Smooth muscle cell (in vitro differentiated cells): ENCODE measurements at regions not wholly inside any gene's neighbourhood (a gene's known extent, or its start where the extent isn't known, plus 50 kb on each side); places are given as distances from the start of the nearest gene placed in this dataset.

Experiments used
- DNase-seq: peaks from one replicate; lab custom pipeline; 2025; ENCODE audit not compliant: unreplicated experiment; lab: John Stamatoyannopoulos, UW
- H2AFZ ChIP-seq: fragments of 200-600 bp; sonication (generic); 2 replicates; pipeline ENCODE4 v1.6.0; 2016; ENCODE audit warnings: antibody characterized with exemption, low read depth, mild to moderate bottlenecking
- H3F3A ChIP-seq: fragments of 200-600 bp; sonication (generic); 2 replicates; pipeline ENCODE4 v1.6.0; 2017; ENCODE audit warnings: antibody characterized with exemption, low read depth
- H3K27ac ChIP-seq: fragments of 200-600 bp; sonication (generic); 2 replicates; pipeline ENCODE4 v1.5.1; 2016; ENCODE audit warnings: low read depth, mild to moderate bottlenecking
- H3K27me3 ChIP-seq: fragments of 200-600 bp; sonication (generic); 2 replicates; pipeline ENCODE4 v1.6.1; 2016; ENCODE audit warnings: low read depth, mild to moderate bottlenecking
- H3K36me3 ChIP-seq: fragments of 200-600 bp; sonication (generic); 2 replicates; pipeline ENCODE4 v1.5.1; 2016; ENCODE audit warnings: low read depth
- H3K4me1 ChIP-seq: fragments of 200-600 bp; sonication (generic); 2 replicates; pipeline ENCODE4 v1.5.1; 2016; ENCODE audit warnings: low read depth
- H3K4me2 ChIP-seq: fragments of 200-600 bp; sonication (generic); 2 replicates; pipeline ENCODE4 v1.6.0; 2016; ENCODE audit warnings: mild to moderate bottlenecking
- H3K4me3 ChIP-seq: fragments of 200-600 bp; sonication (generic); 2 replicates; pipeline ENCODE4 v1.5.1; 2016; ENCODE audit warnings: mild to moderate bottlenecking
- H3K79me2 ChIP-seq: fragments of 200-600 bp; sonication (generic); 2 replicates; pipeline ENCODE4 v1.6.0; 2016; ENCODE audit warnings: low read depth, mild to moderate bottlenecking
- H3K9ac ChIP-seq: fragments of 200-600 bp; sonication (generic); 2 replicates; pipeline ENCODE4 v1.6.0; 2016; ENCODE audit warnings: low read depth
- H3K9me3 ChIP-seq: fragments of 200-600 bp; sonication (generic); replicated peaks from 2 replicates; pipeline ENCODE4 v1.5.1; 2016; ENCODE audit warnings: low read depth
- H4K20me1 ChIP-seq: fragments of 200-600 bp; sonication (generic); 2 replicates; pipeline ENCODE4 v1.6.0; 2016; ENCODE audit warnings: low read depth
- WGBS: methylation state at CpG from one replicate; pipeline ENCODE4 v1.1.7; 2016; ENCODE audit warnings: low lambda C conversion rate; 5-methylcytosine and 5-hydroxymethylcytosine counted together
- TF ChIP-seq, protein P1 (sequence below): fragments of 200-600 bp; sonication (generic); IDR thresholded peaks from 2 replicates; pipeline ENCODE4 v1.5.1; 2017; ENCODE audit warnings: borderline replicate concordance, mild to moderate bottlenecking, antibody characterized with exemption; ENCODE audit not compliant: insufficient read depth, poor library complexity, severe bottlenecking

- H4K20me1 ChIP-seq = no peaks in the 10 kb centered on the region
- H3K27ac ChIP-seq = no peak overlapping the region
- H2AFZ ChIP-seq = no peak overlapping the region
- 95% methylated on average over 4 of the region's 4 CpGs for WGBS
- no peak overlapping the region for H3K4me2 ChIP-seq
- H3K4me1 ChIP-seq = no peaks in the 10 kb centered on the region
- no peaks in the 10 kb centered on the region for H3K27me3 ChIP-seq
- H3K4me3 ChIP-seq = no peak overlapping the region
- TF ChIP-seq, protein P1, sequence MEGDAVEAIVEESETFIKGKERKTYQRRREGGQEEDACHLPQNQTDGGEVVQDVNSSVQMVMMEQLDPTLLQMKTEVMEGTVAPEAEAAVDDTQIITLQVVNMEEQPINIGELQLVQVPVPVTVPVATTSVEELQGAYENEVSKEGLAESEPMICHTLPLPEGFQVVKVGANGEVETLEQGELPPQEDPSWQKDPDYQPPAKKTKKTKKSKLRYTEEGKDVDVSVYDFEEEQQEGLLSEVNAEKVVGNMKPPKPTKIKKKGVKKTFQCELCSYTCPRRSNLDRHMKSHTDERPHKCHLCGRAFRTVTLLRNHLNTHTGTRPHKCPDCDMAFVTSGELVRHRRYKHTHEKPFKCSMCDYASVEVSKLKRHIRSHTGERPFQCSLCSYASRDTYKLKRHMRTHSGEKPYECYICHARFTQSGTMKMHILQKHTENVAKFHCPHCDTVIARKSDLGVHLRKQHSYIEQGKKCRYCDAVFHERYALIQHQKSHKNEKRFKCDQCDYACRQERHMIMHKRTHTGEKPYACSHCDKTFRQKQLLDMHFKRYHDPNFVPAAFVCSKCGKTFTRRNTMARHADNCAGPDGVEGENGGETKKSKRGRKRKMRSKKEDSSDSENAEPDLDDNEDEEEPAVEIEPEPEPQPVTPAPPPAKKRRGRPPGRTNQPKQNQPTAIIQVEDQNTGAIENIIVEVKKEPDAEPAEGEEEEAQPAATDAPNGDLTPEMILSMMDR = no peak
- no peaks in the 10 kb centered on the region for H3K9me3 ChIP-seq
- H3K9ac ChIP-seq = no peak overlapping the region
- H3K36me3 ChIP-seq = no peaks in the 10 kb centered on the region
- DNase-seq = no peak
- no peaks in the 10 kb centered on the region for H3F3A ChIP-seq
- no peaks in the 10 kb centered on the region for H3K79me2 ChIP-seq
Measured at GRCh38 chr12:30500532-30500931, 195.1 kb downstream of the IPO8 start.

GRCh38 chr12:30485230-30485890, 210.3 kb downstream of the IPO8 start:
- DNase-seq = no peak
- Histone ChIP-seq H3K4me1 (no peaks in the 10 kb centered on the region), H2AFZ (no peak overlapping the region), H3K4me3 (no peak overlapping the region), H3K36me3 (no peaks in the 10 kb centered on the region), H3F3A (no peaks in the 10 kb centered on the region), H3K79me2 (no peaks in the 10 kb centered on the region), H3K9me3 (no peaks in the 10 kb centered on the region), H4K20me1 (no peaks in the 10 kb centered on the region), H3K27me3 (no peaks in the 10 kb centered on the region), H3K4me2 (no peak overlapping the region), H3K27ac (no peak overlapping the region), H3K9ac (no peak overlapping the region)
- TF ChIP-seq, protein P1 = no peak
- WGBS = 92% methylated on average over 14 of the region's 14 CpGs

DNA sequence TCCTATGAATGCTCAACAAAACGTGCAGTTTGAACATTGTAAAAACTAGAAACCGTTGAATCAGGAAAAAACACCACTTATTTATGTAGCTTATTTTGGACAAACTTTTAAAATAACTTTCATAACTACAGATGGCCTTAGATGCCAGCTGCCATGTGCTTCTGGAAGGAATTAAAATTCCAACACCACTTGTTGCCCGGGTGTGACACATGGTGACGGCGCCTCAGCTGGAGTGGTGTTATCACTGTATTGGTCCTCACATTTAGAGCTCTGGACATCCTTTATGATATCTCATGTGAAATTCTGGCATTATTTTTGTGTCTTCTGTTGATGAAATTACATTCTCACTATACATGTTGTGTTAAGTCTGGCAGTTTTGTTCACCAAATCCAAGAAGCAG, 211.0 kb downstream of the IPO8 start:
- TF ChIP-seq, protein P1 = no peak
- no peak overlapping the region for H2AFZ ChIP-seq
- no peaks in the 10 kb centered on the region for H3K79me2 ChIP-seq
- no peaks in the 10 kb centered on the region for H4K20me1 ChIP-seq
- DNase-seq = no peak
- H3K27me3 ChIP-seq = no peaks in the 10 kb centered on the region
- H3K36me3 ChIP-seq = no peaks in the 10 kb centered on the region
- no peak overlapping the region for H3K9ac ChIP-seq
- no peak overlapping the region for H3K27ac ChIP-seq
- H3K4me1 ChIP-seq = no peaks in the 10 kb centered on the region
- H3F3A ChIP-seq = no peaks in the 10 kb centered on the region
- H3K4me2 ChIP-seq = no peak overlapping the region
- WGBS = 92% methylated on average over 5 of the region's 5 CpGs
- H3K4me3 ChIP-seq = no peak overlapping the region
- no peaks in the 10 kb centered on the region for H3K9me3 ChIP-seq

- Histone ChIP-seq H2AFZ (no peak overlapping the region), H3F3A (no peaks in the 10 kb centered on the region), H3K27ac (no peak overlapping the region), H3K79me2 (no peaks in the 10 kb centered on the region), H3K4me3 (no peak overlapping the region), H3K9ac (no peak overlapping the region), H3K9me3 (no peaks in the 10 kb centered on the region), H3K27me3 (no peaks in the 10 kb centered on the region), H4K20me1 (no peaks in the 10 kb centered on the region), H3K36me3 (no peaks in the 10 kb centered on the region), H3K4me1 (no peaks in the 10 kb centered on the region), H3K4me2 (no peak overlapping the region)
- DNase-seq = no peak
- WGBS = 96% methylated on average over 1 of the region's 1 CpG
- TF ChIP-seq, protein P1 = no peak
Measured at GRCh38 chr12:30482650-30483049, 213.0 kb downstream of the IPO8 start.
